Heart left ventricle (tissue), 16 donors: ENCODE measurements at regions not wholly inside any gene's neighbourhood (a gene's known extent, or its start where the extent isn't known, plus 50 kb on each side); places are given as distances from the start of the nearest gene placed in this dataset.
A peak's percentile ranks its signal among the peaks of the same experiment; 100 is the strongest.

ENCODE experiments used
- ATAC-seq, 4 donors: fragments of 200-7000 bp; cut with Tn5 transposase; one replicate each; pipeline ENCODE4 v1.9.1; 2020 to 2022; ENCODE audit warnings: moderate library complexity in 4 of 4, mild to moderate bottlenecking in 3 of 4, moderate number of reproducible peaks in 1 of 4
- DNase-seq, 5 donors: peaks; one replicate each; pipeline ENCODE4 v3.0.0-alpha.2; 2020
- H3K27ac ChIP-seq, 12 donors: fragments of 200-600 bp; sonication (generic) in 4 of 12; one replicate each; pipeline versions ENCODE4 v1.5.0 to v1.8.0; 2016 to 2022; ENCODE audit warnings: mild to moderate bottlenecking in 2 of 12
- H3K27me3 ChIP-seq, 9 donors: fragments of 200-600 bp; sonication (generic) in 2 of 9; one replicate each; pipeline versions ENCODE4 v1.5.1 to v1.8.0; 2016 to 2022; ENCODE audit warnings: mild to moderate bottlenecking in 3 of 9
- H3K36me3 ChIP-seq, 9 donors: fragments of 200-600 bp; sonication (generic) in 2 of 9; one replicate each; pipeline versions ENCODE4 v1.5.0 to v1.8.0; 2018 to 2022; ENCODE audit warnings: mild to moderate bottlenecking in 2 of 9
- H3K4me1 ChIP-seq, 12 donors: fragments of 200-600 bp; sonication (generic) in 4 of 12; one replicate each; pipeline versions ENCODE4 v1.5.0 to v1.8.0; 2016 to 2022; ENCODE audit warnings: mild to moderate bottlenecking in 3 of 12
- H3K4me3 ChIP-seq, 12 donors: fragments of 200-600 bp; sonication (generic) in 4 of 12; one replicate each; pipeline versions ENCODE4 v1.5.0 to v1.8.0; 2017 to 2022; ENCODE audit warnings: mild to moderate bottlenecking in 9 of 12, moderate library complexity in 4 of 12
- H3K9me3 ChIP-seq, 12 donors: fragments of 200-600 bp; sonication (generic) in 4 of 12; one replicate each; pipeline versions ENCODE4 v1.5.0 to v1.8.0; 2016 to 2022; ENCODE audit warnings: mild to moderate bottlenecking in 1 of 12
- CTCF ChIP-seq, 12 donors: fragments of 200-600 bp; sonication (generic) in 4 of 12; IDR thresholded peaks; one replicate each; pipeline versions ENCODE4 v1.5.0 to v1.8.0; 2018 to 2022; ENCODE audit warnings: antibody characterized with exemption in 12 of 12, mild to moderate bottlenecking in 5 of 12
- POLR2A ChIP-seq, 2 donors: fragments of 450-650 bp; IDR thresholded peaks; one replicate each; pipeline ENCODE4 v1.6.1; 2017; ENCODE audit warnings: antibody characterized with exemption in 2 of 2, mild to moderate bottlenecking in 2 of 2, moderate library complexity in 2 of 2
- WGBS, 4 donors: extraction: QIAGEN DNeasy Blood & Tissue Kit in 2 of 4; methylation state at CpG; one replicate each; pipeline versions ENCODE4 v1.1.5 to v1.1.7; 2013 to 2018; 5-methylcytosine and 5-hydroxymethylcytosine counted together
- intact Hi-C, 10 donors: fragments of 100-400 bp; cut with DNase I; formaldehyde crosslinking; loops; one replicate each; pipeline versions ENCODE4 v1.11.1 to v1.14.2; 2022
- donor health status: ischemic (EF 13 %, LVEDD 7.1; RV severe dilation, severe dysfunction).
- donor health status: healthy with polysubstance abuse.
- donor health status: DM: no; HTN: yes; CAD: no.
- donor health status: DM: no; HTN: no; CAD: no.
- donor health status: ischemic (EF 25% LVEDD 6.9; RV normal size, moderate dysfunction).
- donor health status: ischemic (EF 25% LVEDD 5.7; RV mildly dilated, moderate dysfunction).
- donor health status: healthy.
- donor health status: DM: yes; HTN: yes; CAD: no.
- donor health status: ischemic (EF 35%, LVEDD 5.7; RV mildly dilated, moderate dysfunction).
- donor health status: nonischemic (EF 11% LVEDD 7.7; RV severe dilation, severe dysfunction).
- donor health status: DM: yes; HTN: yes; CAD: no.
- donor health status: PGD.
- donor health status: ischemic (EF 29% LVEDD 5.4; RV normal size, mild dysfunction).
- donor health status: nonischemic (EF 23%, LVEDD 6.1; RV moderate dilation, normal function).

DNA sequence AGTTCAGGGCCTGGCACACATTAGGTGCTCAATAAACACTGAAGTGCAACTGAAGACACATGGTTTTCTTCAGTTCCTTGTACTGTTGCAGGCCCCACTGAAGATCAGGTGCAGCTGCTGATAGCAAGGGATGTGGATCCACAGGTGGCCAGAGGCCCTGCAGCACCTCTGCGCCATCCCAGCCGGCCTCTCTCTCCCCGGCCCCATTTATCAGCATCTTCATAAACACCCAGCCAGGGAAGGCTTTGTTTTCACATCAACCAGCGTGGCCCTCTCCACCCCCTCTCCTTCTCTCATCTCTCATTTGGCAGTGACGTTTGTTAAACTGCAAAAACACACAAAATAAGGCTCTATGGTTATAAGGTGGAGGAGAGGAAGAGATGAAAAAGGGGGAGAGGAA lies 528.8 kb downstream of the BUD13 start:
- Histone ChIP-seq H3K27ac (no peak overlapping the region), H3K4me1 (no peaks in the 10 kb centered on the region), H3K9me3 (no peaks in the 10 kb centered on the region), H3K4me3 (no peak overlapping the region), H3K36me3 (no peaks in the 10 kb centered on the region), H3K27me3 (peaks cover 0 to 3% (median 0%) of the 10 kb centered on the region in 9 donors)
- intact Hi-C loops: no loop called here
- no peak for ATAC-seq
- no peak for DNase-seq
- WGBS, 4 donors: 62 to 76% (median 71%) methylated on average over 5 of the region's 5 CpGs
- TF ChIP-seq POLR2A (IDR thresholded peaks at IDR 0.05) (no peak), CTCF (IDR thresholded peaks at IDR 0.05) (no peak)

GRCh38 chr11:116242006-116242405 lies 530.8 kb downstream of the BUD13 start:
- intact Hi-C loops: no loop called here
- no peaks in the 10 kb centered on the region for H3K9me3 ChIP-seq
- H3K27me3 ChIP-seq: peaks cover 0 to 3% (median 0%) of the 10 kb centered on the region in 9 donors
- ATAC-seq (no peak), DNase-seq (peak in 1 of 5 donors; percentile 39)
- WGBS, 4 donors: 77 to 82% (median 79%) methylated on average over 4 of the region's 4 CpGs
- TF ChIP-seq CTCF (IDR thresholded peaks at IDR 0.05) (no peak), POLR2A (IDR thresholded peaks at IDR 0.05) (no peak)
- no peaks in the 10 kb centered on the region for H3K4me1 ChIP-seq
- no peaks in the 10 kb centered on the region for H3K36me3 ChIP-seq
- H3K4me3 ChIP-seq: no peak overlapping the region
- peak overlapping the region in 1 of 12 donors; percentile 17 for H3K27ac ChIP-seq

DNA sequence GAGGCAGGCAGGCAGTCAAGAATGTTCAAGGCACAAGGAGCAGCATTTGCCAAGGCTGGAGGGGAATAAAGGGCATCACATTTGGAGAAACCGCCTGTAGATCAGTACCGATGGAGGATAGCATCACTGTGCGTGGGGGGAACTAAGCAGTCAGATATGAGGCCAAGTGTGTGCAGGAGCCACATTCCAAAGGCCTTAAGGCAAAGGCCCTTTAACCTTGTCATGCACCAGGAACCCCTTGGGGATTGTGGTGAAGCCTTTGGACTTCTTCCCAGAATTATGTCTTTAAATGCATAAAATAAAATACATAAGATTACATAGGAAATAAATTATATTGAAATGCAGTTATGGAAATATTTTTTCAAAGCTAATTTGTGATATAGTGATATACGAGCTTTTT lies 532.1 kb downstream of the BUD13 start:
- DNase-seq (peak in 2 of 5 donors; percentile 14 to 24), ATAC-seq (peak in 2 of 4 donors; percentile 48 to 74)
- Histone ChIP-seq H3K4me1 (no peaks in the 10 kb centered on the region), H3K36me3 (no peaks in the 10 kb centered on the region), H3K27ac (no peak overlapping the region), H3K27me3 (no peaks in the 10 kb centered on the region), H3K4me3 (no peak overlapping the region), H3K9me3 (no peaks in the 10 kb centered on the region)
- WGBS, 4 donors: 49 to 66% (median 56%) methylated on average over 4 of the region's 4 CpGs
- TF ChIP-seq CTCF (IDR thresholded peaks at IDR 0.05): no peak
- TF ChIP-seq POLR2A (IDR thresholded peaks at IDR 0.05): no peak
- intact Hi-C loops: no loop called here

DNA sequence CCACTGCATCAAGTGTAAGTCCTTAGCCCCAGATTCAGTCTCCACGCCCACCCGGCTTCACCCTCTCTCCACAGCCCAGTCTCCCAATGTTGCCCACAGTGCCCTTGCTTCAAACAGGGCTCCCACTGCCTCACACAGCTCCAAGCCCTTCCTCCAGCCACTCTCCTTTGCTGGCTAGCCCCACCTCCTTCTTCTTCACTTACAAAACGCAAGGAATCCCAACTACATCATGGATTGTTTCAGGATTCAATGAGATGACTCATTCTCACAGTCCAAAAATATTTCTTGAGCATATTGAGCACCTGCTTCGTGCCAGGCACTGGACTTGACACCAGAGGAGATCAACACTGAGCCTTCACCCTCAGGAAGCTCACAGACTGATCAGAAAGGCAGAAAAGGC lies 533.5 kb downstream of the BUD13 start:
- DNase-seq (no peak), ATAC-seq (no peak)
- WGBS, 4 donors: 67 to 79% (median 73%) methylated on average over 4 of the region's 4 CpGs
- Histone ChIP-seq H3K27ac (peak overlapping the region in 2 of 12 donors; percentile 3 to 13), H3K36me3 (no peaks in the 10 kb centered on the region), H3K27me3 (no peaks in the 10 kb centered on the region), H3K9me3 (no peaks in the 10 kb centered on the region), H3K4me3 (no peak overlapping the region), H3K4me1 (peaks cover 0 to 3% (median 0%) of the 10 kb centered on the region in 12 donors)
- TF ChIP-seq CTCF (IDR thresholded peaks at IDR 0.05) (no peak), POLR2A (IDR thresholded peaks at IDR 0.05) (no peak)
- intact Hi-C loops: no loop called here
